ENCODE measurements at regions not wholly inside any gene's neighbourhood (a gene's known extent, or its start where the extent isn't known, plus 50 kb on each side); places are given as distances from the start of the nearest gene placed in this dataset.
A peak's percentile ranks its signal among the peaks of the same experiment; 100 is the strongest.

DNA sequence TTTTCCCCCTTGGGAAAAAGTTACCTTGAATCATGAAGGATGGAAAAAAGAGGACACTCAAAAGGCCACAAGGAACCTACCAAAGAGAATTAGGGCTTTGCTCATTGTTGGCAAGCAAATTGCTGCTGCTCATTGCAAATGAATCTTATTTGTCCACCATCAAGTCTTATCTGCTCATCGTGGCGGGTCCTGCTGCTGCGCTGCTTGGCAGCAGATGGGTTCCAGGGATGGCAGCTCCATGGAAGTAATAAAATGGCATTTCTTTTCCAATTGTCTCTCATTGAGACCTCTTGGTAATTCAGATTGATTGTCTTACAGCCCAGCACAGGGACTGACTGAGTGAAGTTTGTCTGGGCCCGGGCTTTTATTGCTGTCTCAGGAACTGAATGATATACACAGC, 118.7 kb downstream of the MRM1 start:
- no peak for TF ChIP-seq CTCF (IDR thresholded peaks at IDR 0.05; ENCODE audit: insufficient read depth, missing control alignments)
- no peak for FAIRE-seq
- no peak for DNase-seq (ENCODE audit: insufficient read length, low spot score)

- no peak for DNase-seq (ENCODE audit: insufficient read length, low spot score)
- no peak for TF ChIP-seq CTCF (IDR thresholded peaks at IDR 0.05; ENCODE audit: insufficient read depth, missing control alignments)
- no peak for FAIRE-seq
Observed at GRCh38 chr17:36721560-36722120, 120.3 kb downstream of the MRM1 start.

- TF ChIP-seq CTCF (IDR thresholded peaks at IDR 0.05; ENCODE audit: insufficient read depth, missing control alignments) = no peak
- DNase-seq (ENCODE audit: insufficient read length, low spot score) (peak; percentile 42), FAIRE-seq (no peak)
Observed at GRCh38 chr17:36722121-36722902, 120.9 kb downstream of the MRM1 start.

DNA sequence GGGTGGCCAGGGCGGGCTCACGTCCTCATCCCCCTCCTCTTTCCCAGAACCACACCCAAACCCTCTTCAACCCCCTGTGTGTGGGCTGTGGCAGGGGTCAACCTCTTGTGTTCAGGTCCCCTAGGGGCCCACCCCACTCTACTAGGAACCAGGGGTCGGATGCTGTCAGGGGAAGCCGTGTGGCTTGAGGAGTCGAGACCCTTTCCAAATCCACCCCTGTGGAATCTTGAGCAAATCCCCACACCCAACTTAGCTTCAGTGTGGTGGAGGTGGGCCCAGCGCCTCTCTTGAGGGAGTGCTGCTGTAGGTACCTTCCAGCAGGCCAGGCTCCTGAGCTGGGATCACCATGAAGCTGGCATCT, 121.5 kb downstream of the MRM1 start:
- no peak for DNase-seq (ENCODE audit: insufficient read length, low spot score)
- TF ChIP-seq CTCF (IDR thresholded peaks at IDR 0.05; ENCODE audit: insufficient read depth, missing control alignments) = no peak
- no peak for FAIRE-seq

- FAIRE-seq = no peak
- TF ChIP-seq CTCF (IDR thresholded peaks at IDR 0.05; ENCODE audit: insufficient read depth, missing control alignments) = no peak
- DNase-seq (ENCODE audit: insufficient read length, low spot score) = no peak
Observed at GRCh38 chr17:36723459-36724025, 122.2 kb downstream of the MRM1 start.

- FAIRE-seq = no peak
- TF ChIP-seq CTCF (IDR thresholded peaks at IDR 0.05; ENCODE audit: insufficient read depth, missing control alignments) = no peak
Observed at GRCh38 chr17:36726199-36726598, 124.8 kb downstream of the MRM1 start.

DNA sequence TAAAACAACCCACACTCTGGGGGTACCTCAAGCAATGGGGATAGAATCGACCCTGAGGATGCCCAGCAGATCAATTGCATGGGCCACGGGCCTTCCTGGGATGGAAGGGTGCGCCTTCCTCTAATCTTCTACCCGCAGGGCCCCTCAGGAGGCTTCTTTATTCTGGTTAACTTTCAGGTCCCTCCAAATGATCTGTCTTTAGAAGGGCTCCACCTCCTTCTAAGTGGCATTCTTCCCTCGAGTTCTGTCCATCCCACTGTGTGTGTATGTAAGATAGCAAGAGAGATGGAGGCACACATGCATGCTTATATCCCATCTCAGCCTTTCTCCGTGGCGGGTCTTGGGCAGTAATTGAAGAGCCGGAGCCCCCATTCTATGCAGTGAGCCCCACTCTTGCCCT, 125.7 kb downstream of the MRM1 start:
- no peak for DNase-seq (ENCODE audit: insufficient read length, low spot score)
- no peak for FAIRE-seq
- TF ChIP-seq CTCF (IDR thresholded peaks at IDR 0.05; ENCODE audit: insufficient read depth, missing control alignments) = no peak

More at GRCh38 chr17:36726199-36726598, 124.8 kb downstream of the MRM1 start:
- no peak for DNase-seq (ENCODE audit: insufficient read length, low spot score)
